Transverse colon (tissue), 4 donors: ENCODE measurements at regions not wholly inside any gene's neighbourhood (a gene's known extent, or its start where the extent isn't known, plus 50 kb on each side); places are given as distances from the start of the nearest gene placed in this dataset.

Experiments used
- DNase-seq: peaks from one replicate; pipeline ENCODE4 v3.0.0-alpha.2; 2019
- H3K27ac ChIP-seq, 4 donors: fragments of 200-600 bp; sonication (generic); 2 replicates each; pipeline ENCODE4 v1.5.1; 2016 to 2018; ENCODE audit warnings: inconsistent platforms in 4 of 4
- H3K27me3 ChIP-seq: fragments of 200-600 bp; sonication (generic); 2 replicates; pipeline ENCODE4 v1.5.1; 2017; ENCODE audit warnings: inconsistent platforms
- H3K36me3 ChIP-seq, 4 donors: fragments of 200-600 bp; sonication (generic); 2 replicates each; pipeline ENCODE4 v1.5.1; 2017 to 2019; ENCODE audit warnings: inconsistent platforms in 4 of 4
- H3K4me1 ChIP-seq, 4 donors: fragments of 200-600 bp; sonication (generic); 2 replicates each; pipeline ENCODE4 v1.5.1; 2017 to 2020; ENCODE audit warnings: inconsistent platforms in 4 of 4
- H3K4me3 ChIP-seq, 4 donors: fragments of 200-600 bp; sonication (generic); 1 replicate in 1 of 4; 2 replicates in 3 of 4; pipeline versions ENCODE4 v1.5.1 to v1.6.1; 2017 to 2019; ENCODE audit warnings: inconsistent platforms in 4 of 4
- H3K9me3 ChIP-seq, 2 donors: fragments of 200-600 bp; sonication (generic); 2 replicates each; pipeline ENCODE4 v1.5.1; 2017 to 2019; ENCODE audit warnings: inconsistent platforms in 2 of 2
- CTCF ChIP-seq, 5 experiments: fragments of 200-600 bp in 3 of 5; fragments of 450-650 bp in 2 of 5; sonication (generic) in 3 of 5; IDR thresholded peaks; 1 replicate in 2 of 5; 2 replicates in 3 of 5; pipeline ENCODE4 v1.5.1; 2016 to 2017; ENCODE audit warnings: antibody characterized with exemption in 5 of 5, inconsistent platforms in 3 of 5, mild to moderate bottlenecking in 2 of 5, moderate library complexity in 1 of 5
- EP300 ChIP-seq: sonication (generic); formaldehyde crosslinking; IDR thresholded peaks from one replicate; pipeline ENCODE4 v1.6.1; 2017; ENCODE audit warnings: antibody characterized with exemption, low read depth
- POLR2A ChIP-seq: fragments of 450-650 bp; IDR thresholded peaks from one replicate; pipeline ENCODE4 v1.6.1; 2016; ENCODE audit warnings: antibody characterized with exemption, mild to moderate bottlenecking, moderate library complexity
- POLR2AphosphoS5 ChIP-seq, 3 donors: sonication (generic); formaldehyde crosslinking; IDR thresholded peaks; one replicate each; pipeline ENCODE4 v1.6.1; 2016; ENCODE audit warnings: antibody characterized with exemption in 3 of 3
- WGBS, 2 donors: methylation state at CpG; one replicate each; pipeline ENCODE4 v1.1.5; 2018; ENCODE audit warnings: low coverage in 1 of 2; 5-methylcytosine and 5-hydroxymethylcytosine counted together
- in situ Hi-C, 4 donors: fragments of 200-750 bp; cut with MboI; loops; one replicate each; pipeline versions ENCODE4 v1.15.0 to v1.15.1; 2017; ENCODE audit warnings: low sequenced_read_pairs in 3 of 4, low pct_ligation_motif_present in 1 of 4, low pct_unique_long_range_greater_than_20kb in 1 of 4
- intact Hi-C: fragments of 100-400 bp; cut with DNase I; formaldehyde crosslinking; loops from one replicate; pipeline ENCODE4 v1.15.1; 2023; ENCODE audit warnings: low total_unique reads

- WGBS, 2 donors, result 10% methylated on average over 1 of the region's 1 CpG; no CpG with 5 or more reads in 1 of the 2 donors
- TF ChIP-seq POLR2AphosphoS5 (IDR thresholded peaks at IDR 0.05), result no peak
- no peak for TF ChIP-seq EP300
- TF ChIP-seq POLR2A, result no peak
- no peak for TF ChIP-seq CTCF (IDR thresholded peaks at IDR 0.05)
- no peak for DNase-seq
- H3K4me3 ChIP-seq, result no peak overlapping the region
- intact Hi-C loops, result no loop called here
- in situ Hi-C loops, result no loop called here
- no peaks in the 10 kb centered on the region for H3K36me3 ChIP-seq
- H3K27me3 ChIP-seq, result no peaks in the 10 kb centered on the region
- no peaks in the 10 kb centered on the region for H3K4me1 ChIP-seq
- H3K27ac ChIP-seq, result no peak overlapping the region
- no peaks in the 10 kb centered on the region for H3K9me3 ChIP-seq
These were observed 693.0 kb downstream of the NR2F2 start for GRCh38 chr15:97023488-97023844.

- WGBS, 2 donors, result 68% methylated on average over 2 of the region's 2 CpGs; no CpG with 5 or more reads in 1 of the 2 donors
- no peaks in the 10 kb centered on the region for H3K36me3 ChIP-seq
- H3K27me3 ChIP-seq, result no peaks in the 10 kb centered on the region
- peaks cover 0 to 5% of the 10 kb centered on the region in 2 donors for H3K9me3 ChIP-seq
- H3K4me1 ChIP-seq, result no peaks in the 10 kb centered on the region
- DNase-seq, result no peak
- intact Hi-C loops, result no loop called here
- H3K27ac ChIP-seq, result no peak overlapping the region
- H3K4me3 ChIP-seq, result no peak overlapping the region
- no peak for TF ChIP-seq CTCF (IDR thresholded peaks at IDR 0.05)
- TF ChIP-seq POLR2AphosphoS5 (IDR thresholded peaks at IDR 0.05), result no peak
- TF ChIP-seq POLR2A, result no peak
- in situ Hi-C loops, result no loop called here
These were observed 696.3 kb downstream of the NR2F2 start for GRCh38 chr15:97026781-97027180.

- no peak for DNase-seq
- H3K4me1 ChIP-seq, result no peaks in the 10 kb centered on the region
- TF ChIP-seq CTCF (IDR thresholded peaks at IDR 0.05) (no peak), POLR2AphosphoS5 (IDR thresholded peaks at IDR 0.05) (no peak), POLR2A (no peak), EP300 (no peak)
- peaks cover 0 to 5% of the 10 kb centered on the region in 2 donors for H3K9me3 ChIP-seq
- no peaks in the 10 kb centered on the region for H3K36me3 ChIP-seq
- in situ Hi-C loops (no loop called here), intact Hi-C loops (no loop called here)
- H3K27me3 ChIP-seq, result no peaks in the 10 kb centered on the region
- H3K4me3 ChIP-seq, result no peak overlapping the region
- H3K27ac ChIP-seq, result no peak overlapping the region
- WGBS, 2 donors, result 71 to 85% methylated on average over 2 of the region's 2 CpGs
These were observed 697.3 kb downstream of the NR2F2 start for GRCh38 chr15:97027772-97028171.

- no peak overlapping the region for H3K27ac ChIP-seq
- DNase-seq, result no peak
- intact Hi-C loops (no loop called here), in situ Hi-C loops (no loop called here)
- H3K27me3 ChIP-seq, result no peaks in the 10 kb centered on the region
- H3K9me3 ChIP-seq, result peaks cover 0 to 5% of the 10 kb centered on the region in 2 donors
- no peak for TF ChIP-seq POLR2A
- TF ChIP-seq POLR2AphosphoS5 (IDR thresholded peaks at IDR 0.05), result no peak
- TF ChIP-seq EP300, result no peak
- no peak for TF ChIP-seq CTCF (IDR thresholded peaks at IDR 0.05)
- H3K36me3 ChIP-seq, result no peaks in the 10 kb centered on the region
- H3K4me3 ChIP-seq, result no peak overlapping the region
- H3K4me1 ChIP-seq, result no peaks in the 10 kb centered on the region
- 75 to 82% methylated on average over 1 to 2 of the region's 2 CpGs for WGBS, 2 donors
These were observed 699.8 kb downstream of the NR2F2 start for GRCh38 chr15:97030251-97030650.
